ENCODE measurements at regions not wholly inside any gene's neighbourhood (a gene's known extent, or its start where the extent isn't known, plus 50 kb on each side); places are given as distances from the start of the nearest gene placed in this dataset.
"Not testable (repeated sequence)": the region's sequence is repeated elsewhere in the genome, so short reads cannot be mapped to it uniquely, and the experiment has no call there.

- not testable (repeated sequence) for TF ChIP-seq SMC3 (IDR thresholded peaks at IDR 0.05; ENCODE audit: borderline replicate concordance, low read length); BHLHE40 (IDR thresholded peaks at IDR 0.05; ENCODE audit: borderline replicate concordance in 1 of 2, low read depth in 2 of 2, low read length in 1 of 2)
These were observed 741.5 kb downstream of the CDY1 start for GRCh38 chrY:26363442-26363841.

Measured in GM12878 (cell line).